Omental fat pad (tissue), 3 donors: ENCODE measurements at regions not wholly inside any gene's neighbourhood (a gene's known extent, or its start where the extent isn't known, plus 50 kb on each side); places are given as distances from the start of the nearest gene placed in this dataset.

Experiments
- ATAC-seq: fragments of 150-250 bp; one replicate; pipeline ENCODE4 v1.9.1; 2016; ENCODE audit warnings: mild to moderate bottlenecking, moderate library complexity; ENCODE audit not compliant: low FRiP score
- DNase-seq: peaks from one replicate; pipeline ENCODE4 v3.0.0-alpha.2; 2019; ENCODE audit warnings: low spot score
- TF ChIP-seq, protein P1 (sequence below), 3 donors: fragments of 450-650 bp; IDR thresholded peaks; one replicate each; pipeline ENCODE4 v1.5.1; 2016 to 2017; ENCODE audit warnings: antibody characterized with exemption in 3 of 3, mild to moderate bottlenecking in 3 of 3, moderate library complexity in 2 of 3

DNA sequence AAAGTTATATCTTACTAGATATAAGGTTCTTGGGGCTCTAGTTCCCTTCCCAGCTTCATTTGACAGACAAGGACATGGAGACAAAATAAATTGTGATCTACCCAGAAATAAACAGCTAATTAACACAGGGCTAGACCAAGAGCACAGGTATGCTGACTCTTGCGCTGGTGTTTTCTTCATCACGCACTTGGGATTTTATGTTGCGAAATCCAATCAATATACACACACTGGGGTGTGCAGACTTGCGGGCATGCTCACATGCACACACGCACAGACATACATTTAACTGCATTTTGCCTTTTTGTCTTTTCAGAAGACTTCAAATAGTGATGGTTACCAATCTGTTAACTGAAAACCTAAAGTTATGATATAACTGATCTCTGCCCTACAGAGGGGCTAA lies 91.2 kb downstream of the LRATD1 start:
- TF ChIP-seq, protein P1, sequence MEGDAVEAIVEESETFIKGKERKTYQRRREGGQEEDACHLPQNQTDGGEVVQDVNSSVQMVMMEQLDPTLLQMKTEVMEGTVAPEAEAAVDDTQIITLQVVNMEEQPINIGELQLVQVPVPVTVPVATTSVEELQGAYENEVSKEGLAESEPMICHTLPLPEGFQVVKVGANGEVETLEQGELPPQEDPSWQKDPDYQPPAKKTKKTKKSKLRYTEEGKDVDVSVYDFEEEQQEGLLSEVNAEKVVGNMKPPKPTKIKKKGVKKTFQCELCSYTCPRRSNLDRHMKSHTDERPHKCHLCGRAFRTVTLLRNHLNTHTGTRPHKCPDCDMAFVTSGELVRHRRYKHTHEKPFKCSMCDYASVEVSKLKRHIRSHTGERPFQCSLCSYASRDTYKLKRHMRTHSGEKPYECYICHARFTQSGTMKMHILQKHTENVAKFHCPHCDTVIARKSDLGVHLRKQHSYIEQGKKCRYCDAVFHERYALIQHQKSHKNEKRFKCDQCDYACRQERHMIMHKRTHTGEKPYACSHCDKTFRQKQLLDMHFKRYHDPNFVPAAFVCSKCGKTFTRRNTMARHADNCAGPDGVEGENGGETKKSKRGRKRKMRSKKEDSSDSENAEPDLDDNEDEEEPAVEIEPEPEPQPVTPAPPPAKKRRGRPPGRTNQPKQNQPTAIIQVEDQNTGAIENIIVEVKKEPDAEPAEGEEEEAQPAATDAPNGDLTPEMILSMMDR (IDR thresholded peaks at IDR 0.05), result no peak
- ATAC-seq (no peak), DNase-seq (no peak)

DNA sequence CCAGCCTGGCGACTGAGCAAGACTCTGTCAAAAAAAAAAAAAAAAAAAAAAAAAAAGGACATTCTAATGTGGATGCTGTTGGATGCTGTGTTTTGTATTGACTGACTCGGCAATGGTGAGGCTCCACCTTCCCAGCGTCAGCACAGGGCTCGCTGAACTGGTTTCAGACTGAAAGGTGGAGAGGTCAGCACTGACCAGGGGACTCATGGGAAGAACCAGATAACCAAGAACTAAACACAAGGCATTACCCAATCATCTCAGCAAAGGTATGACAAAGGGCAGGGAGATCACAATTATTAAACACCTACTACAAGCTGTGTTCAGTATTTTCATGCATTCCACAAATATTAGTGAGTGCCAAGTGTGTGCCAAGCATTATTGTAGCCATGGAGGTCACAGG lies 103.2 kb downstream of the LRATD1 start:
- TF ChIP-seq, protein P1 (IDR thresholded peaks at IDR 0.05), result no peak
- ATAC-seq (no peak), DNase-seq (no peak)

DNA sequence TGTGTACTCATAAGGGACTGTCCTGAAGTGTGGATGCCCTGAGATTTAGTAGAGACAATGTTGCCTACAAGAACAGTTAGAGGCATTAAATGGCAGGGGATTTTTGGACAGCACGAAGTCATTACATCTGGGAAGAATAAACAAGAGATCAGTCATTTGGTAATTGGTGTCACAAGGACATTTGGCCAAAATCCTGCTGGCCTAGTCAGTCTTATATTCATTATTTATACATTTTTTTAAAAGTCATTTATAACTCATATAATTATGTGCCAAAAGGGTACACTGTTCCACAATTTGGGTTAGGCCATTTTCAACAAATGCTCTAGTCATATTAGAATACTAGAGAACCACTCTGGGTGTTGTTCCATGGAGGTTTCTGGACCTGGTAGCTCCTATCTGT lies 104.7 kb downstream of the LRATD1 start:
- no peak for DNase-seq
- TF ChIP-seq, protein P1 (IDR thresholded peaks at IDR 0.05), result no peak
- ATAC-seq, result no peak

DNA sequence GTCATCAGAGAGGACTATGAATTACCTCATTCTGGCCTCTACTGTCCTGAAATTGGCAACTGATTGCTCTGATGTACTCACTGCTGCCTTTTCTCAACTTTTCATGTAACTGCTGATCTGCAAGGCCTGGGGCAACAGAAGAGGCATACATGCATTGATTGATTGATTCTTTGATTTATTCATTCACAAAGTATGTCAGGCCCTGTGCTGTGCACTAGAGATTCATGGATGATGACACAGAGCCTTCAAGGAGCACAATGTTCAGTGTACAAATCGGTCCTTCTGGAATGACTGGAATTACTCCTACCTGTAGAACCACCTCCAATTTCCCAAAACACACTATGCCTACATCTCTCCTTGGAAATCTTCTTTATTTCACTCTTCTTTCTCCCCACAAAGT lies 111.3 kb downstream of the LRATD1 start:
- DNase-seq (no peak), ATAC-seq (no peak)
- TF ChIP-seq, protein P1 (IDR thresholded peaks at IDR 0.05), result no peak

DNA sequence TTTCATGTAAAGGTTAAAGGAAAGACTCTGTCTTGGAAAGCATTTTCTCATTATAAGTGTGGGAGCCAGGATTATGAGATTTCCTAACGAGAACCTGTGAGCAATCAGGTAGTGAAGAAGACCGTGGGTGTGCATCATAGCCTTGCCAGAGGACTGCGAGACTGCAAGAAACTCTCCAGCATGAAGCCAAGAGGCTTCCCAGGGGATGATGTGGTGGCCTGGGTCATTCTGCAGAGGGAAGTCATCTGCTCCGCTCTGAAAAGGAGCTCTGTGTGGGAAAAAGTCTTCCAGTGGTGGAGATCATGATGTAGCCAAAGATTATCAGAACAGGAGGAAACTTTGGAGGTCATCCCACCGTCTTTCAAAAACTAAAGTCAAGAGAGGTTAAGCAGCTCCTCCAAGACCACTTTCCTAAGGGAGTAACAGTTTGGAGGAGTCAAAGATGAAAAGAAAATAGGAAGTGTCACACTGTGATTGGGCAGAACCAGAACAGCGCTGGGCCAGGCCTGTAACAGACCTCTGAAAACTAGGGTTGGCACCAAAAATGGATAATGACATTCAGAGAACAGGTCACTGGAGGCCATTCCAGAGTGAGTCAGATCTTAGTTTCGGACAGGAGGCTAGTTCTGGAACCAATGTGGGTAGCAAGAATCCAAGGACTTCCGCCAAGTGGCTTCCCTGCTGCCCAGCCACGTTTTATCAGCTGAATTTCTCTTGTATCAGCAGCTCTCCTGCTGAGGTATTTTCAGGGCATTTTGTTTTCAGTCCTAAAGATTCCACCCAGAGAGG lies 113.0 kb downstream of the LRATD1 start:
- TF ChIP-seq, protein P1 (IDR thresholded peaks at IDR 0.05), result no peak
- ATAC-seq (no peak), DNase-seq (no peak)

DNA sequence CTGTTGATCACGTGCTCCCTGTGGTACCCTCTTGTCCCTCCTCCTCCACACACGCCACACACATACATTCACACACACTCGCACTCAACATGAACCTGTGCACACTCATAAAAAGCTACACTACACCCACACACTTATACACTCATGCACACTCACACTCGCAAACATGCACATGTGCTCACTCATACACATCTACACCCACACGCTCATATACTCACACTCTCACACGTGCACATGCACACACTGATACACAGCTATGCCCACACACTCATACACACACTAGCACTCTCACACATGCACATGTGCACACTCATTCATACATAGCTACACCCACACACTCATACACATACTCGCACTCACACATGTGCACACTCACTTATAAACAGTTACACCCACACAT lies 113.6 kb downstream of the LRATD1 start:
- DNase-seq, result no peak
- ATAC-seq, result no peak
- TF ChIP-seq, protein P1 (IDR thresholded peaks at IDR 0.05), result no peak

DNA sequence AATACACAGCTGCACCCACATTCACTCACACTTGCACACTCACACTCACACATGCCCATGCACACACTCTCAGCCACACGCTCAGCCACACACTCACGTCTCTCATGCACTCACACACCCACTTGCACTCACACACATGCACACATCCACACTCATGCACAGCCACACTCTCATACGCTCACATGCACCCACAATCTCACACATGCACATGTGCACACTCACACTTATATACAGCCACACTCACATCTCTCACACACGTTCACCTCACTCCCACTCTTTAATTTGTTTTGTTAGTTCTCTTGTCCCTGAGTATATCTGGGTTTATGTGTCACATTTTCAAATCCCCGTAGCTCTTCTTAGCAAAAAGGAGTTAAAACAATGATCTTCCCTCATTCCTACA lies 114.9 kb downstream of the LRATD1 start:
- ATAC-seq (no peak), DNase-seq (no peak)
- TF ChIP-seq, protein P1 (IDR thresholded peaks at IDR 0.05), result no peak
